ENCODE measurements at regions not wholly inside any gene's neighbourhood (a gene's known extent, or its start where the extent isn't known, plus 50 kb on each side); places are given as distances from the start of the nearest gene placed in this dataset.

GRCh38 chrX:39653691-39654090 is 444.1 kb downstream of the BCOR start:
- no peak for DNase-seq

DNA sequence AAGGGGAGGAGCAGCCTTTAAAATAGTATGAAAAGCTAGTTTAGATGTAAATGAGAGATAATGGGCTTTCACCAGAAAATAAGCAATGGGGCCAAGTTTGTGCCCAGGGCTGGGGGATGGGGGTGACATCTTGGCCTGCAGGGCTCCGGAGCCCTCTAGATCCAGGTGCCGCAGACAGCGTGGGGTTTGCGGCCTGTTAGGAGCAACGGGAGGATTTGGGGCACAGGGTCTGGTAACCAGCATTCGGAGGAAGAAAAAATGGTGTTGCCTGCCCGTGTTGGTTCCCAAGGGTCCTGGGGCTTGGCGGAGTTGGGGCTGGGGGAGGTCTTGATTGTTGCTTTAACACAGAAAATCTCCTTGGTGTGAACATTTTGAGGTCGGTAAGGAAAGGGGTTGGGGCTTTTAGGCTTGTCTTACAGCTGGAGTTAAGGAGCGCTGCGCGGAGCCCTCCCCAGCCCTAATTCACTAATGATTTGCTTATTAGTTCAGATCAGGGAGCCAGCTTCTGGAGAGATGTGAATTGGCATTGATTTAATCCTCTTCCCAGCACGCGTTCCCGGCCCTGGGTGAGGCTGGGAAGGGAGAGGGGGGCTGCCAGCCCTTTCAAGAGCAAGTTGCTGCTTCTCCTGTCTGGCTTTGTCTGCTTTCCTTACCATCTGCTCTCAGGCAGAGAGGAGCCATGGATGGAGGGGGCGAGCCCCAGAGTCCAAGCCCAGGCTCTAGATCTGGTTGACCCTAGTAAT is 443.4 kb downstream of the BCOR start:
- no peak for DNase-seq

GRCh38 chrX:39654952-39655351 is 442.8 kb downstream of the BCOR start:
- no peak for DNase-seq

DNA sequence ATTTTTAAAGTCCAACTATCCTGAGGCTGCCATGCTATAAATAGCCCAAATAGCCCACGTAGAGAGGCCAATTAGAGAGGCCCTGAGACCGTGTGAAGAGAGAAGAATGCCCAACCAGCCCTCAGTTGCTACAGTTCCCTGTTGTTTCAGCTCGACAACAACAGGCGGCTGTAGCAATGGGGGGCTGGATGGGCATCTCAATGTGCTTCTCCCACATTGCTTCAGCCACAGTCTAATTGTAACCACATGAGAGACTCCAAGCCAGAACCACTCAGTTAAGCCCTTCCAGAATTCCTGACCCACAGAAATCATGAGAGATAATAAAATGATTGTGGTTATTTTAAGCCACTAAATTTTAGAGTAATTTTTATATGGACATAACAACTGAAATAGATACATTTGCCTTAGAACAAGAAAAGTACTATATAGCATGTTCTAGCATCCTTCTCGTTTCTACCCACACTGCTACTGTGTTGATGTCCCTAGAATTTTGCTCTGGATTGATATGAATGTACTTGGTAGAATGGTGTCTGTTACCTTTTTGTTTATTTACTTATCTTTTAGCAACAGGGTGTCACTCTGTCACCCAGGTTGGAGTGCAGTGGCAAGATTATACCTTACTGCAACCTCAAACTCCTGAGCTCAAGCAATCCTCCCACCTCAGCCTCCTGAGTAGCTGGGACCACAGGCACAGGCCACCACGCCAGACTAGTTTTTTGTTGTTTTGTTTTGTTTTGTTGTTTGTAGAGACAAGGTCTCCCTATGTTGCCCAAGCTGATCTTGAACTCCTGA is 436.4 kb downstream of the BCOR start:
- no peak for DNase-seq

- no peak for DNase-seq
Measured at GRCh38 chrX:39665830-39666518, 431.8 kb downstream of the BCOR start.

DNA sequence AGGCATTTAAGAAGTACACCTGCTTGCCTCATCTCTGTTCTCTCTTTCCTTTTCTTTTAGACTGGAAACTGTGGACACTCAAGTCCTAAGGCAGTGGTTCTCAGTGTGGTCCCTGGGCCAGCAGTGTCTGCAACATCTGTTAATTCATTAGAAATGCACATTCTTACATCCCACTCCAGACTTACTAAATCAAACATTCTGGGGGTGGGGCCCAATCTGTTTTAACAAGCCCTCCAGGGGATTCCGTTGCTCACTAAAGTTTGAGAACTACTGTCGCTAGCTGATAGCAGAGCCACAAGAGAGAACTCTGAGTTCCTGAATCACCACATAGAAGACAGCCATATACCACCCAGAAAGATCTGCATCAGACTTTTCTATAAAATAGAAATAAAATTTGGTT is 430.6 kb downstream of the BCOR start:
- DNase-seq: no peak

DNA sequence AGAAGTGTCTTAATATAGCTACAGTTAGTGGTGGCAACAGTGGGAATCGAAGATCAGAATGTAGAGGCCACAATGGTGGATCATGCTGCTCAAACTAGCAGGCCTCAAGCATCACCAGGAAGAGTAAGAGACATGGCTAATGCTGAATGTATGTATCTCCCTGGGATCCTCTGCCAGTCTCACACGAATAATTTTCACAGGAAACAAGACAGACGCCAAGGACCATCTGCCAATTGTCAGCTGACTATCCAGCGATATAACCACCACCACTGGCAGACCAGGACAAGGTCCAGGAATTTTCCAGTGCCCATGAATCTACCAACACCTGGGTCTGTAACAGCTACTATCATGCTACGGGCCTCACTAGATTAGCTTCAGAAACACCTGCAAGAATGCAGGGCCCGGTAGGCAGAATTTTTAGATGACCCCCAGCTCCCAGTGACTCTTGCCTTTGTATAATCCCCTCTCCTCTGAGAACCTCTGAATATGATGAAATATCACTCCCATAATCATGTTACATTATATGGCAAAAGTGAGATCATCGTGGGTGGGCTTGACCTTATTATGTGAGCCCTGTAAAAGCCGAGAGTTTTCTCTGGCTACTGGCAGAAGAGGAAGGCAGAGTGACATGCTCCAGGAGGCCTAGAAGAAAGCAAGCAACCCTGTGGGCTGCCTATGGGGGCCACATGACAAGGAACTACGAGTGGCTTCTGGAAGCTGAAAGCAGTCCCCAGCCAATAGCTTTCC is 429.8 kb downstream of the BCOR start:
- DNase-seq: no peak

DNA sequence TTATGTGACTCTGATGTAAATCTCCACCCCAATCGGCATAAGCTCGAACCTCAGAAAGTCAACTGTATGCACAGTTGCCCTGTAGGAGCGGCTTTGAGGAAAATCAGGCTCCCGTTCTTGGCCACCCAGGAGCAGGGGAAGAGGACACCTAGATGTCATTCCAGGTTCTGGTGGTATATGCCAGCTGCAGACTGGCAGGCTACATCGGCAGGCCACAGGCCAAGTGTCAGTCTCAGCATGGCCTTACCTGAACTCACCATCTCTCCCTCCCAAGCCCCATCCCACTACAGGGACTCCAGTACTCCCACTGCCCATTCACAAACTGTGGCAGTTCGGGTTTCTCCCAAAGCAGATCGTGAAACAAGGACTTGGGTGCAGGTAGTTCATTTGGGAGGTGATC is 428.1 kb downstream of the BCOR start:
- DNase-seq: no peak

DNA sequence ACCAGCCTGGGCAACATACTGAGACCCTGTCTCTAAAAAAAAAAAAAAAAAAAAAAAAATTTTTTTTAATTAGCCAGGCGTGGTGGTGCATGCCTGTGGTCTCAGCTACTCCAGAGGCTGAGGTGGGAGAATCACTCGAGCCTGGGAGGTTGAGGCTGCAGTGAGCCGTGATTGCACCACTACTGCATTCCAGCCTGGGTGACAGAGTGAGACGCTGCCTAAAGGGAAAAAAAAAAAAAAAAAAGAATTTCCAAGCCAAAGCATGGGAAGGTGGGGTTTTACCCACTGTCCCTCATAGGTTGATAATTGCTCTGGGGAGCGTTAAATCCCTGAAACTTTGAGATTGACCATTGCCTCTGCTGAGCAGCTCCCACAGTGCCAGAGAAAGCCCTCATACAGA is 427.5 kb downstream of the BCOR start:
- DNase-seq: no peak

DNA sequence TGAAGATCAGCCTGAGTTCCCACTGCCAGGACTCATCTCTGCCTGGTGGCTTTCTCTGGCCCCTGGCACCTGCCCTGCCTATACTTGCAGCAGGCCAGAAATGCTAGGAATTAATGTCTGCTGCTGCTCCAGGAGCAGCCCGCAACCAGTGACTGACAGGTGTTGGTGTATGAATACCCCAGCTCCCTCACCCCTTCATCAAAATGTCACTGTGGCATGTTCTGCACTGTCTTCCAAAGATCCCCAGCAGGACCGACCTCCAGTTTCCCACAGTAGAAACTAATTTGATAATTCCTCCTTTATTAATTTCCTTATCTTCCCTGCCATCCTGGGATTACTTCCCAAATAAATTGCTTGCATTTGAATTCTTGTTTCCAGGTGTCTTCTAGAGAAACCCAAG is 425.4 kb downstream of the BCOR start:
- no peak for DNase-seq

GRCh38 chrX:39674490-39675161 is 423.1 kb downstream of the BCOR start:
- no peak for DNase-seq

- no peak for DNase-seq
Measured at GRCh38 chrX:39675162-39675553, 422.6 kb downstream of the BCOR start.

- DNase-seq: no peak
Measured at GRCh38 chrX:39675619-39676018, 422.1 kb downstream of the BCOR start.

- no peak for DNase-seq
Measured at GRCh38 chrX:39676434-39676833, 421.3 kb downstream of the BCOR start.

- no peak for DNase-seq
Measured at GRCh38 chrX:39677585-39677977, 420.2 kb downstream of the BCOR start.

DNA sequence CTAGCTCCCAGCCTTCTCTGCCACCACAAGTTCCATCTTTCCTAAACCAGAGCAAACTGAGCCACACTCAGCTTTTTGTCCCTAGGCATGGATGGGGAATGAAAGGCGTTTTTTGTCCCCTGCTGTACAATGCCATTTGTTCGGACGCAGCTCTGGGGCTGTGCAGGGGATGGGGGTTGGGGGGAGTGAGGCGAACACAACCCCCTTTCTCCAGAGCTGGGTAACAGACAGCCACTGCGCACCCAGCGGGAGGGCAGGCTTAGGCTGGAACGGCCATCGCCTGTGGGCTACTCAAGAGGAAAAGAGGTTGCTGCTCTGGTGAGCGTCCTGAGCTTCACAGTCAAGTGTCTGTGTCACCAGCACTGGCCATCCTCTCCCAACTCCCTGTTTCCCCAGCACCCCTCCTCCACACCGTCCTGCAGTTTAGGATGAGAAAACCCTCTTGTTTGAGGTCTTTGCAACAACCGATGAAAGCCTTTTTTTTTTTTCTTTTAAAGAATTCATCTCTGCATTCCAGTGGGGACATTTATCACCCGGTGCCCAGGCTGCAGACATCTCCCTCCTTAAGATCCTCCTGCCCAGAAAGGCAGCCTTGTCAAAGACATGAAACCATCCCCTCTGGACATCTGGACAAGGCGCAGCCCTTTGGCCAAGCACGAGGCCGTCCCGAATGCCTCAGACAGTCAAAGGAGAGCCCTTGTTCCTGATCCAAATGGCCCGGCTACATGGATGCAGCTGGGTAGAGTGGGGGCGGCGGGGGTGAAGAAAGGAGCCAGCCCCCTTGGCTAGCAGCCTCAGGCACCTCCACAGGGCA is 419.6 kb downstream of the BCOR start:
- DNase-seq: no peak

DNA sequence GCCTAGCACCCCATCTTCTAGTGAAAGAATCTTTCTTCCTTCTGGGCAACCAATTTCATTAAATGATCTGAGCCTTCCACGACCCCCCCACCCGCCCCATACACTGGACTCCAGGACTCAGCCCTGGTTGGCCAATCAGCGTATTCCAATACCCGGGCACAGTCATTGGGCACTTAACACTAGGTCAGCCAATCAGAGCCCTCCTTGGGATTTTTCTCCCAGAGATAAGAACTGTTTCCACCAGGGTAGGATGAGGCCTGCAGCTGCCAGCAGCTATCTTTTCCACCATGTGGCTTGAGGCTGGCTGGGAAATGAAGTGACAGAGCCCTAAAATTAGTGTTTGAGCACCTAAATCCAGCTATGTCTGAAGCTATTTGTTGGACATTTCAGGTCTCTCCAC is 418.8 kb downstream of the BCOR start:
- DNase-seq: no peak

DNA sequence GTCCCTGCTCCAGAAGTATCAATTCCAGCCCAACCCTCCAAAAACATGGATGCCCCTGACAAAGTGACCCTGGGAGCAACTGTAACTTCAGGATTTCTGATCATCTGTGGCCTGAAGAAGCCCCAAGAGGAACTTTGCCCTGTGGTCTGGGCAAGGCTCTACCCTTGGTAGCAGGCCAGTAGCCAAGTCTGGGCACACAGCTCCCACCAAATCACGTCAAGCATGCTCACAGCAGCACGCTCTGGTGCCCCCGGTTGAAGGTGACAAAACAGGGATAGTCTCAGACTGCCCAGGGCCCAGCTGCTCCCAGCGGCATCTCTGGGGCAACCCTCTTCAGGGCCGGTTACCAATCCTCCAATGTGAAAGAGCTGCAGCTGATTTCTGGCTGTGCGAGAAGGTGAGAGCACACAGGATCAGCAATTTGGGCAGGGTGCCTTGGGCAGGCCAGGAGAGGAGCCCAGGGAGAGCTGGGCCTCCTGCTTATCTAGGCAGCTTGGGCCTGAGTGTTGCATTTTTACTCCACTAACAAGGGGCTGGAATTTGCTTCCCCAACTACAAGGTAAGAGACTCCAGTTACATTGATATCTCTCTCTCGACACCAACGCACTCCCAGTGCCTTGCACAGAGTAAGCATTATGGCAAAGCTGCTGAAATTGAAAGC is 418.1 kb downstream of the BCOR start:
- DNase-seq: no peak

DNA sequence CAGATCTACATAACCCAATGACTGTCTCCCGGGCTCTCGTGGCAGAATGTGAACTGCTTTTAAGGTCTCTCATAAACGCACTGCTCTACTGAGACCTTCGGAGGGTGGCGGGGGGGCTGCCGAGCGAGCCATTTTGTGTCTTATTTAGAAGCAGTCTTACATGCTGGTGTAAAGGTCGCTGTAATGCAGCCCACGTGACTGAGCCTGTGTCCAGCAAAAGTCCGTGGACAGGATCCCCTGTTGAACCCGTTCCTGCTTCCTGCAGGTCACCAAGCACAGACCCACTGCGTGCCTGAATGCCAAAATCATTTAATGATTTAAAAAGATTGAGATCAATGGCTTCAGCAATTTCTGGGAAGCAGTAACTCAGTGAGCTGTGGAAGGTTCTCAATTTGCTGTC is 415.9 kb downstream of the BCOR start:
- no peak for DNase-seq

DNA sequence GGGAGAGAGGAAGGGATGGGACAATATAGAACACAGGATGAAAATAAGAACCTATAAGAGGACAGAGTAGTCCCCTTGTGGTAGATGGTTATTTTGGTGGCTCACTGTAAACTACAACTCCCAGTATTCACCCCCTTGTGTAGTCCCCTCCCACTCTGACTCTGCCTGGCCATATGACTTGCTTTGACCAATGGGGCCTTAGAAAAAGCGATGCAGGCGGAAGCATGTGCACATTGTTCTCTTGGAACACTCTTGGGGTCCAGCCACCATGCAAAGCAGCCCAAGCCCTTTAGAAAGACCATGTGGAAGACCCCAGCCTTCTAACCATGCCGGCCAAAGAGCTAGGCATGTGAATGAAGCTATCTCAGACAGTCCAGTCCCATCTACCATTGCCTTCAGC is 415.0 kb downstream of the BCOR start:
- DNase-seq: peak in 1 of 3 experiments; percentile 14

DNA sequence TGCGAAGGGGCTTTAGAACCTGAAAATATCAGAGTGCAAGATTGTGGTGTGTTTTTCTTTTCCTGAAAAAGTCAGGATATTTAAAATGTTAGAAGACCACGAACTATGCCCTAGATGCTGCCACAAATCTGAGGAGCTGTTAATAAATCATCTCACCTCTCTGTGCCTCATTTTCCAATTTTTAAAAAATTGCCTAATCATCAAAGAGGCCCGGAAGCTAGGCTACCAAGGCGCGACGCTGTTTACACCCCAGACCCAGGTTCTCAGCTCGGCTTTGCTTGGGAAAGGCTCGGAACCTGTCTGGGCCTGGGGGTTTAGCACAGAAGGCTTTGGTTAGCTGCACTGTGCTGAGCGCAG is 409.6 kb downstream of the BCOR start:
- no peak for DNase-seq

All from NCI-H1417 (cell line).